SK-N-DZ (cell line): ENCODE measurements at regions not wholly inside any gene's neighbourhood (a gene's known extent, or its start where the extent isn't known, plus 50 kb on each side); places are given as distances from the start of the nearest gene placed in this dataset.
A peak's percentile ranks its signal among the peaks of the same experiment; 100 is the strongest.
"Not testable (repeated sequence)": the region's sequence is repeated elsewhere in the genome, so short reads cannot be mapped to it uniquely, and the experiment has no call there.

Experiments used
- DNase-seq: peaks from one replicate; pipeline ENCODE4 v3.0.0-alpha.2; 2015; ENCODE audit warnings: low spot score

DNA sequence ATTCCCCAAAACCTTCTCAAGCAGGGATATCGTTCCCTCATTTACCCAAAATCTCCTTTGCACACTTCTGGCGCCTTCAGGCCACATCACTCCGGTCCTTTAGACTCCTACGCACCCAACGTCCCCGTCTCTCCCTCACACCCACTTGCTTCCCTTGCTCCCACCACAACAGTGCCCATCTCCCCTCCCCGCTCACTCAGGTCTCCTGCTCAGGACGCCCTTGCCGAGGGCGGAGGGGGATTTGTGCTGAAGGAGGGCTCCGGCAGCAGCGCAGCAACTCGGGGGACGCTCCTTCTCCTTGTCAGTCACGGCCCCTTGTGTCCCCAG is 71.6 kb downstream of the PCMTD2 start:
- DNase-seq: peak; percentile 16

DNA sequence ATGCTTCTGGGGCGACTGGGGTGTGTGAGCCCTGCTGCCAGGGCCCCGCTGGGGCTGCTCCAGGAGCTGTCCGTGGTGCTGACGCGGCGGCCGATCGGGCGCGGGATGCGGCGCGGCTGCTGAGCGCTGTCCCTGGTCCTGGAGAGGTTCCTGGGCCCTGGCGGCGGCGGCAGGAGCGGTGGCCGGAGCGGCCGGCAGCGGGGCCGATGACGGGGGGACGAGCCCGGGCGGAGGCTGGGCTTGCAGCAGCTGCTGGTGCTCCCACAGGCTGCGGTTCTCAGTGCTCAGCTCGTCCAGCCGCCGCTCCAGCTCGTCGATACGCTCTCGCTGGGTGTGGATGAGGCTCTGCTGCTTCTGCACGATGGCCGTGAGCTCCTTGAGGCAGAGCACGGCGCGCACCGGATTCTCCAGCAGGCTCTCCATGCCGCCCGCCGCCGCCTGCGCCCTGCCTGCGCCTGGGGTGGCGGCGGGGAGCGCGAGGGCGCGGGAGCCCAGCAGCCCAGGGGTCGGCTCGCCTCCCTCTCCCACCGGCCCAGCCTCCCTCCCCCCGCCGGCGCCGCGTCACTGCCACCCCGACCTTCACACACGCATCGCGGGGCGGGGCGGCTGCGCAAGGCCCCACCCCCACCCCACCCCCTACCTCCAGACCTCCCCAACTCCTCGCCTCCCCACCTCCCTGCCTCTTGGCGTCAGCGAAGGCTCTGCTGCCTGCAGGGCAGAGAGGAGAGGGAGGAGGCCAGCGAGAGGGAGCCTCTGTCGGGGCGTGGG is 72.2 kb downstream of the PCMTD2 start:
- DNase-seq: peak; percentile 64

DNA sequence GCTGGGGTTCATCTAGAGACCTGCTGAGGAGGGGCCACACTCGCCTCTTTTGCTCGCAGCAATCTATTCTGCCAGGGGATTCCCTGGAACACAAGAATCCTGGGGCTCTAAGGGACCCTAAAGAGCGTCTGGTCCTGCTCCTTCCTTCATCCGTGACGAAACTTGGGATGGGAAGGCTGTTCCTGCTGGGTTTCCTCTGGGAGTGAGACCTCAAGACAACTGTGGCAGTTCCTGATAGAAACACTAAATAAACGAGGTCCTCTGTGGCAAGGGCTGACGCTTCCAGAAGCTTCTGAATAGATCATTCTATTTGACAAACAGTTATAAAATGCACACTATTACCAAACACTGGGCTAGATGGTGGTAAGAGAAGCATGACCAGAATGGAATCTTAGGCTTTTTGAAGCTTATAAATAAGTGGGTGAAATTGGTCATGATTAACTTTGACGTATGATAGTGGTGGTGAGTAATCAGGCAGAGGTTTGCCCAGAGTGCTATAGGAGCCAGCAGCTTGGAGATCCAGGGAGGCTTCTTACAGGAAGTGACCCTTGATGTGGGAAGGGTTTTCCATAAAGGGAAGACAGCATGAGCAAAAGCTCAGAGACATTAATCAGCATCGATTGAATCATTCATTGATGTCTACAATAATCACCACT is 73.2 kb downstream of the PCMTD2 start:
- DNase-seq: not testable (repeated sequence)

DNA sequence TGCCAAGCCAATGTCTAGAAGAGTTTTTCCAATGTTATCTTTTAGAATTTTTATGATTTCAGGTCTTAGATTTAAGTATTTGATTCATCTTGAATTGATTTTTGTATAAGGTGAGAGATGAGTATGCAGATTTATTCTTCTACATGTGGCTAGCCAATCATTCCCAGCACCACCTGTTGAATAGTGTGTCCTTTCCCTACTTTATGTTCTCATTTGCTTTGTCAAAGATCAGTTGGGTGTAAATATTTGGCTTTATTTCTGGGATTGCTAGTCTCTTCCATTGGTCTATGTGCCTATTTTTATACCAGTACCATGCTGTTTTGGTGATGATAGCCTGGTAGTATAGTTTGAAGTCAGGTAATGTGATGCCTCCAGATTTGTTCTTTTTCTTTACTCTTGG is 77.1 kb downstream of the PCMTD2 start:
- DNase-seq: not testable (repeated sequence)
